GM12878 (cell line): ENCODE measurements at regions not wholly inside any gene's neighbourhood (a gene's known extent, or its start where the extent isn't known, plus 50 kb on each side); places are given as distances from the start of the nearest gene placed in this dataset.

Source experiments
- ATAC-seq: fragments of 200-7000 bp; cut with Tn5 transposase; 3 replicates; pipeline ENCODE4 v1.9.1; 2020; ENCODE audit warnings: mild to moderate bottlenecking, moderate library complexity
- BruUV-seq: library from RNA; stranded (reverse); fragments of 400-500 nt; replicated peaks from 2 replicates; lab custom pipeline; 2021; lab: Mats Ljungman, UMichigan
- CTCF ChIA-PET: fragments of 300-600 bp; sonication (Branson Sonifier 250); formaldehyde crosslinking; extraction: SDS; loops from one replicate; lab custom pipeline; 2021; ENCODE audit warnings: inconsistent platforms; lab: Yijun Ruan, JAX
- POLR2A ChIA-PET: fragments of 350-600 bp; formaldehyde crosslinking; extraction: SDS; loops from one replicate; lab custom pipeline; 2021; ENCODE audit warnings: inconsistent platforms; lab: Charles Lee
- RAD21 ChIA-PET: fragments of 300-600 bp; sonication (Branson Sonifier 250); formaldehyde crosslinking; loops from one replicate; lab custom pipeline; 2023; ENCODE audit warnings: antibody characterized with exemption; ENCODE audit not compliant: unreplicated experiment; lab: Charles Lee
- SMC1A ChIA-PET: fragments of 300-600 bp; sonication (Branson Sonifier 250); formaldehyde crosslinking; loops from one replicate; lab custom pipeline; 2023; ENCODE audit not compliant: unreplicated experiment, uncharacterized antibody; lab: Charles Lee
- DNase-seq: peaks from one replicate; pipeline ENCODE4 v3.0.0-alpha.2; 2011; ENCODE audit warnings: low read depth, low spot score
- FAIRE-seq: peaks from 3 replicates; lab custom pipeline; 2011; peaks lifted over from hg19 to GRCh38; lab: Jason Lieb, UNC
- H2AFZ ChIP-seq: 2 replicates; pipeline ENCODE4 v1.6.0; 2011; ENCODE audit warnings: low read depth, low read length, control low read depth; ENCODE audit not compliant: control insufficient read depth
- H3K27ac ChIP-seq: 2 replicates; pipeline ENCODE4 v1.5.1; 2011; ENCODE audit warnings: control low read depth; ENCODE audit not compliant: control insufficient read depth, insufficient read depth
- H3K27me3 ChIP-seq, 2 experiments: replicated peaks in 1 of 2; 2 replicates each; pipeline versions ENCODE4 v1.6.0 to v1.6.1; 2011; ENCODE audit warnings: low read length in 1 of 2; ENCODE audit not compliant: control insufficient read depth in 2 of 2, insufficient read depth in 2 of 2
- H3K36me3 ChIP-seq, 2 experiments: 2 replicates each; pipeline ENCODE4 v1.5.1; 2011; ENCODE audit warnings: low read length in 1 of 2; ENCODE audit not compliant: control insufficient read depth in 2 of 2, insufficient read depth in 2 of 2
- H3K4me1 ChIP-seq: 2 replicates; pipeline ENCODE4 v1.6.1; 2011; ENCODE audit warnings: mild to moderate bottlenecking, low read length, moderate library complexity, mixed read lengths; ENCODE audit not compliant: control insufficient read depth, insufficient read depth
- H3K4me2 ChIP-seq: 2 replicates; pipeline ENCODE4 v1.6.0; 2011; ENCODE audit warnings: control low read depth; ENCODE audit not compliant: control insufficient read depth, insufficient read depth
- H3K4me3 ChIP-seq: fragments of 200-600 bp; sonication (generic); 2 replicates; pipeline ENCODE4 v1.5.1; 2016
- H3K79me2 ChIP-seq: 2 replicates; pipeline ENCODE4 v1.6.0; 2011; ENCODE audit warnings: low read length; ENCODE audit not compliant: control insufficient read depth, insufficient read depth
- H3K9ac ChIP-seq: 2 replicates; pipeline ENCODE4 v1.8.0; 2011; ENCODE audit warnings: low read length, control low read depth, mixed read lengths; ENCODE audit not compliant: control insufficient read depth, insufficient read depth
- H3K9me3 ChIP-seq: replicated peaks from 3 replicates; pipeline ENCODE4 v1.5.1; 2011; ENCODE audit warnings: mild to moderate bottlenecking, low read length; ENCODE audit not compliant: control insufficient read depth, insufficient read depth
- H4K20me1 ChIP-seq: 2 replicates; pipeline ENCODE4 v1.6.0; 2011; ENCODE audit not compliant: control insufficient read depth, insufficient read depth
- FOXM1 ChIP-seq: IDR thresholded peaks from 2 replicates; pipeline ENCODE4 v1.6.1; 2012; ENCODE audit warnings: low read depth, mild to moderate bottlenecking, inconsistent platforms, low read length, moderate library complexity
- GABPA ChIP-seq: IDR thresholded peaks from 2 replicates; pipeline ENCODE4 v1.6.1; 2014; ENCODE audit warnings: antibody characterized with exemption, low read depth, mild to moderate bottlenecking, inconsistent platforms
- JUNB ChIP-seq: IDR thresholded peaks from 2 replicates; pipeline ENCODE4 v1.6.1; 2016; ENCODE audit warnings: antibody characterized with exemption, mild to moderate bottlenecking
- NKRF ChIP-seq: fragments of 450-650 bp; conservative IDR thresholded peaks from 2 replicates; pipeline ENCODE4 v1.6.1; 2017; ENCODE audit warnings: mild to moderate bottlenecking, moderate library complexity
- RCOR1 ChIP-seq: conservative IDR thresholded peaks from 2 replicates; pipeline ENCODE4 v1.6.1; 2012; ENCODE audit warnings: low read depth, low read length, improper control_type of control experiment
- RUNX3 ChIP-seq: IDR thresholded peaks from 2 replicates; pipeline ENCODE4 v1.6.1; 2012; ENCODE audit warnings: low read length, inconsistent platforms
- USF1 ChIP-seq: IDR thresholded peaks from 2 replicates; pipeline ENCODE4 v1.6.1; 2011; ENCODE audit warnings: borderline replicate concordance, low read depth, mild to moderate bottlenecking, moderate library complexity, mixed read lengths, low read length; ENCODE audit not compliant: insufficient read depth; ENCODE audit errors: extremely low read length
- WGBS: methylation state at CpG from one replicate; pipeline ENCODE4 v1.1.6; 2016; ENCODE audit warnings: low lambda C conversion rate; ENCODE audit not compliant: insufficient replicate concordance, insufficient coverage; ENCODE audit errors: missing lambda C conversion rate; 5-methylcytosine and 5-hydroxymethylcytosine counted together
- in situ Hi-C: fragments of 300-500 bp; cut with MboI; formaldehyde crosslinking; loops from 9 replicates; pipeline ENCODE4 v1.14.3; 2018; ENCODE audit warnings: mixed read lengths
- intact Hi-C: fragments of 100-400 bp; cut with micrococcal nuclease; formaldehyde crosslinking; loops from one replicate; pipeline ENCODE4 v1.14.2; 2022; ENCODE audit not compliant: unreplicated experiment

GRCh38 chr2:102999958-103000357, 238.1 kb downstream of the TMEM182 start:
- no peak overlapping the region for H2AFZ ChIP-seq
- H3K36me3 ChIP-seq: no peaks in the 10 kb centered on the region
- ChIA-PET SMC1A (no interaction called here), RAD21 (no interaction called here), POLR2A (no interaction called here), CTCF (no interaction called here)
- intact Hi-C loops: no loop called here
- no peaks in the 10 kb centered on the region for H3K9me3 ChIP-seq
- H3K4me1 ChIP-seq: no peaks in the 10 kb centered on the region; the same call in 1 of the 2 replicates
- in situ Hi-C loops: no loop called here
- DNase-seq: no peak
- ATAC-seq: no peak
- no peak for FAIRE-seq
- no peaks in the 10 kb centered on the region for H4K20me1 ChIP-seq
- TF ChIP-seq RCOR1 (no peak), JUNB (0 out of 2 replicates have a peak, but pooled peaks have one; percentile 20), FOXM1 (no peak), RUNX3 (peak; percentile 29; the same call in 1 of the 2 replicates), USF1 (no peak), GABPA (no peak), NKRF (no peak)
- 9% methylated on average over 5 of the region's 5 CpGs for WGBS
- H3K27ac ChIP-seq: no peak overlapping the region
- no peak overlapping the region for H3K9ac ChIP-seq
- H3K4me3 ChIP-seq: no peak overlapping the region
- H3K27me3 ChIP-seq: no peaks in the 10 kb centered on the region
- no peak overlapping the region for H3K4me2 ChIP-seq
- H3K79me2 ChIP-seq: no peaks in the 10 kb centered on the region
- BruUV-seq: no TSS peak
